ENCODE measurements at regions not wholly inside any gene's neighbourhood (a gene's known extent, or its start where the extent isn't known, plus 50 kb on each side); places are given as distances from the start of the nearest gene placed in this dataset.

DNA sequence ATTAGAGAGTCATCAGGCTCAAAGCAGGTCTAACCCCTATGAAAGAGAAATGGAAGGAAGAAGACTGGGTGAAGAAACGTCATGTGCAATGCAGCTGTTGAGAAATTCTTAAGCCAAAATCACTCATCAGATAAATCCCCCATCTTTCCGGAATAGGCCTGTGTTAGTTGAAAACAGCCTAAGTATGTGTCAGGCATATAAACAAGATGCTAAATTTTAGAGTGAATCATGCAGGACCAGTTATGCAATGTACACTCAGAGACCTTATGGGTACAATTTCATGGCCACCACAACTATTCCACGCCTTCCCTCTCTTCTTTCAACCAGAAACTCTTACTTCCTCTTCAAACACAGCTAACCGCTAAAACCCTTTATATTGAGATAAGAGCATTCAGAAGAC is 717.7 kb upstream of the ATXN8OS start:
- H3K9me3 ChIP-seq (ENCODE audit: insufficient read depth, low read length): no peaks in the 10 kb centered on the region
- H3K36me3 ChIP-seq (replicated peaks; ENCODE audit: low read depth, low read length): no peaks in the 10 kb centered on the region
- TF ChIP-seq, protein P1, sequence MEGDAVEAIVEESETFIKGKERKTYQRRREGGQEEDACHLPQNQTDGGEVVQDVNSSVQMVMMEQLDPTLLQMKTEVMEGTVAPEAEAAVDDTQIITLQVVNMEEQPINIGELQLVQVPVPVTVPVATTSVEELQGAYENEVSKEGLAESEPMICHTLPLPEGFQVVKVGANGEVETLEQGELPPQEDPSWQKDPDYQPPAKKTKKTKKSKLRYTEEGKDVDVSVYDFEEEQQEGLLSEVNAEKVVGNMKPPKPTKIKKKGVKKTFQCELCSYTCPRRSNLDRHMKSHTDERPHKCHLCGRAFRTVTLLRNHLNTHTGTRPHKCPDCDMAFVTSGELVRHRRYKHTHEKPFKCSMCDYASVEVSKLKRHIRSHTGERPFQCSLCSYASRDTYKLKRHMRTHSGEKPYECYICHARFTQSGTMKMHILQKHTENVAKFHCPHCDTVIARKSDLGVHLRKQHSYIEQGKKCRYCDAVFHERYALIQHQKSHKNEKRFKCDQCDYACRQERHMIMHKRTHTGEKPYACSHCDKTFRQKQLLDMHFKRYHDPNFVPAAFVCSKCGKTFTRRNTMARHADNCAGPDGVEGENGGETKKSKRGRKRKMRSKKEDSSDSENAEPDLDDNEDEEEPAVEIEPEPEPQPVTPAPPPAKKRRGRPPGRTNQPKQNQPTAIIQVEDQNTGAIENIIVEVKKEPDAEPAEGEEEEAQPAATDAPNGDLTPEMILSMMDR (IDR thresholded peaks at IDR 0.05; ENCODE audit: low read depth, low read length): no peak
- no peak for TF ChIP-seq EZH2phosphoT487 (IDR thresholded peaks at IDR 0.05; ENCODE audit: low read depth)
- no peaks in the 10 kb centered on the region for H3K27me3 ChIP-seq (ENCODE audit: low read depth, low read length)
- H3K4me2 ChIP-seq (ENCODE audit: low read length): no peak overlapping the region
- no peak overlapping the region for H3K4me3 ChIP-seq (ENCODE audit: low read length)
- H3K9ac ChIP-seq (ENCODE audit: low read length): no peak overlapping the region
- H3K79me2 ChIP-seq (ENCODE audit: low read length): no peaks in the 10 kb centered on the region
- H3K27ac ChIP-seq (ENCODE audit: low read length): no peak overlapping the region
- no peak overlapping the region for H2AFZ ChIP-seq (ENCODE audit: low read depth, low read length)
- H4K20me1 ChIP-seq (ENCODE audit: insufficient read depth, low read length): no peaks in the 10 kb centered on the region
- H3K4me1 ChIP-seq (ENCODE audit: low read length): peaks cover 19% of the 10 kb centered on the region

DNA sequence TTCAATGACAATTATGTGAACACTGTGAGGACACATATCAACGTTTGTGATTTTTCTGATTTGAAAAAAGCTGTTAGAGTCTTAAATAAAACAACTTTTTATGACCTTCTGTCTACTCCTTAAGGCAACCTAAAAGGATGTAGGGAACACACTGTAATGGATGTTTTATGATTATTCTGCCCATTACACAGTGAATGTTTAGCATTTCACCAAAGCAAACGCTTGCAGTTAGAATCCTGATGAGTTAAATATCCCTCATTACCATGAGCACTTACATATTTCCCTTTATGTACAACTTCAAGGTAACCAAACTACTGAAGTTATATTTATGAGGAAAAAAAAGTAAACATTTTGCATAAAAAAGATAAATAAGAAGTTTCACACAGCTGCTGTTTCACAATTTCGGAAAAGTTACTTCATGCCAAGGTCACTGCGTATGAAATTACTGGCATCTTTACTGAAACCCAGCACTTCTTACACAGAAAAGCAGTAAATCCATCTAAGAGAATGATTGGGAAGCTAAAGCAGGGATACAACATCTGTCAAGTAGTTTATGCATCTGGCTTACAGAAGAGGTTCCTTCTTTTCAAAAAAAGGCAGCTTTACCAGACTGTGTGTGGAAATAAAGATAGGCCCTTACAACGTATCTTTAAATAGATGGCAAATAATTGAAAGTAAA is 733.7 kb upstream of the ATXN8OS start:
- H4K20me1 ChIP-seq (ENCODE audit: insufficient read depth, low read length): no peaks in the 10 kb centered on the region
- no peaks in the 10 kb centered on the region for H3K9me3 ChIP-seq (ENCODE audit: insufficient read depth, low read length)
- no peak for TF ChIP-seq EZH2phosphoT487 (IDR thresholded peaks at IDR 0.05; ENCODE audit: low read depth)
- TF ChIP-seq, protein P1 (IDR thresholded peaks at IDR 0.05; ENCODE audit: low read depth, low read length): no peak
- no peak overlapping the region for H3K27ac ChIP-seq (ENCODE audit: low read length)
- H3K4me3 ChIP-seq (ENCODE audit: low read length): no peak overlapping the region
- no peaks in the 10 kb centered on the region for H3K4me1 ChIP-seq (ENCODE audit: low read length)
- H3K27me3 ChIP-seq (ENCODE audit: low read depth, low read length): no peaks in the 10 kb centered on the region
- no peaks in the 10 kb centered on the region for H3K79me2 ChIP-seq (ENCODE audit: low read length)
- H2AFZ ChIP-seq (ENCODE audit: low read depth, low read length): no peak overlapping the region
- H3K4me2 ChIP-seq (ENCODE audit: low read length): no peak overlapping the region
- no peak overlapping the region for H3K9ac ChIP-seq (ENCODE audit: low read length)
- no peaks in the 10 kb centered on the region for H3K36me3 ChIP-seq (replicated peaks; ENCODE audit: low read depth, low read length)

DNA sequence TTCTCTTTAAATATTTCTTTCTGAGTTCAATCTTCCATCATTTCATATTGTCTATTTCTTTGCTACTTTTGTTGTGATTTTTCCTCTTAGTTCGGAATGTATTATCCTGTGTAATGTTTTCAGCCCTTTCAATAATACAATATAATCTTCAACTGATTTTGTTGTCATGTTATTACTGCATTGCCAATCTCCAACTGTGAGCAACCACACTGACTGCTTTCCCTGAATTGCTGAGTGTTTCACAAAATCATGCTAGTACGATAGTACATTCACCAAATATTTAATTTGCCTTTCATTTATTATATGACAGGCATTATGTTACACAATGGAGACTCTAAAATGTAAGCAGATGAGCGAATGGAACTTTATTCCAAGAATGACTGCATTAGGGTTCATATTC is 744.3 kb upstream of the ATXN8OS start:
- no peak overlapping the region for H2AFZ ChIP-seq (ENCODE audit: low read depth, low read length)
- H3K4me3 ChIP-seq (ENCODE audit: low read length): no peak overlapping the region
- H3K4me1 ChIP-seq (ENCODE audit: low read length): no peaks in the 10 kb centered on the region

DNA sequence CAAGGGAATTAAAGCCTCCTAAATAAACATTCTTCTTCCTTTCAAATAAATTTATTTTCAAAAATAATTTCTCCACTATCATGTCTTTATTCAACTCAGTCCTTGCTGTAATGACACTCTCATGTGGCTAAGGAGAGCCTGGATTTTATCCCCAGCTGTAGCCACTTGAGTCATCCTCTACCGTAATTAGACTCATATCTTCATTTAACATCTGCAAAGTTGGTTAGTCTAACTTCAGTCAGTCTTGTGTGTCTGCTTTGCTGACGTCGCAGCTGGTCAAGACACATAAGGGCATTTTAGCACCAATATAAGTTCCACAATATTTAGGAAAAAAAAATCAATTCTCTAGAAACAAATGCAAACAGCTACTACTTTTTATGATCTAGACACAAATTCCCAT is 776.4 kb upstream of the ATXN8OS start:
- H3K27ac ChIP-seq (ENCODE audit: low read length): no peak overlapping the region
- H3K4me2 ChIP-seq (ENCODE audit: low read length): no peak overlapping the region
- TF ChIP-seq EZH2phosphoT487 (IDR thresholded peaks at IDR 0.05; ENCODE audit: low read depth): no peak
- TF ChIP-seq, protein P1 (IDR thresholded peaks at IDR 0.05; ENCODE audit: low read depth, low read length): no peak
- no peak overlapping the region for H3K4me3 ChIP-seq (ENCODE audit: low read length)
- H3K4me1 ChIP-seq (ENCODE audit: low read length): peaks cover 5% of the 10 kb centered on the region
- H3K36me3 ChIP-seq (replicated peaks; ENCODE audit: low read depth, low read length): no peaks in the 10 kb centered on the region
- H3K79me2 ChIP-seq (ENCODE audit: low read length): no peaks in the 10 kb centered on the region
- H3K9ac ChIP-seq (ENCODE audit: low read length): no peak overlapping the region
- no peaks in the 10 kb centered on the region for H3K27me3 ChIP-seq (ENCODE audit: low read depth, low read length)
- no peaks in the 10 kb centered on the region for H3K9me3 ChIP-seq (ENCODE audit: insufficient read depth, low read length)
- no peak overlapping the region for H2AFZ ChIP-seq (ENCODE audit: low read depth, low read length)
- H4K20me1 ChIP-seq (ENCODE audit: insufficient read depth, low read length): no peaks in the 10 kb centered on the region

More for the DNA sequence above, 744.3 kb upstream of the ATXN8OS start:
- Histone ChIP-seq H3K36me3 (replicated peaks; ENCODE audit: low read depth, low read length) (no peaks in the 10 kb centered on the region), H4K20me1 (ENCODE audit: insufficient read depth, low read length) (no peaks in the 10 kb centered on the region), H3K27me3 (ENCODE audit: low read depth, low read length) (no peaks in the 10 kb centered on the region), H3K27ac (ENCODE audit: low read length) (no peak overlapping the region), H3K9ac (ENCODE audit: low read length) (no peak overlapping the region), H3K4me2 (ENCODE audit: low read length) (no peak overlapping the region), H3K79me2 (ENCODE audit: low read length) (no peaks in the 10 kb centered on the region), H3K9me3 (ENCODE audit: insufficient read depth, low read length) (no peaks in the 10 kb centered on the region)
- TF ChIP-seq EZH2phosphoT487 (IDR thresholded peaks at IDR 0.05; ENCODE audit: low read depth): no peak
- TF ChIP-seq, protein P1 (IDR thresholded peaks at IDR 0.05; ENCODE audit: low read depth, low read length): no peak
